Small intestine (tissue), 7 donors: ENCODE measurements at regions not wholly inside any gene's neighbourhood (a gene's known extent, or its start where the extent isn't known, plus 50 kb on each side); places are given as distances from the start of the nearest gene placed in this dataset.

Experiments
- DNase-seq, 2 donors: peaks; one replicate each; pipeline versions ENCODE4 v3.0.0 to v3.0.0-alpha.2; 2013
- FAIRE-seq: peaks from 2 replicates; lab custom pipeline; 2012; peaks lifted over from hg19 to GRCh38; lab: Jason Lieb, UNC
- H3K27ac ChIP-seq, 3 donors: one replicate each; pipeline ENCODE4 v1.5.1; 2013; ENCODE audit warnings: low read length in 2 of 3, mild to moderate bottlenecking in 2 of 3, control low read depth in 1 of 3, inconsistent platforms in 1 of 3, low read depth in 1 of 3, moderate library complexity in 1 of 3
- H3K27me3 ChIP-seq, 3 donors: one replicate each; pipeline ENCODE4 v1.6.1; 2013; ENCODE audit warnings: low read length in 3 of 3, inconsistent platforms in 1 of 3; ENCODE audit not compliant: control insufficient read depth in 3 of 3, insufficient read depth in 3 of 3
- H3K36me3 ChIP-seq, 3 donors: one replicate each; pipeline ENCODE4 v1.6.1; 2013; ENCODE audit warnings: low read length in 3 of 3, inconsistent platforms in 1 of 3, low read depth in 1 of 3, mild to moderate bottlenecking in 1 of 3, moderate library complexity in 1 of 3; ENCODE audit not compliant: control insufficient read depth in 3 of 3, insufficient read depth in 2 of 3
- H3K4me1 ChIP-seq, 3 donors: one replicate each; pipeline ENCODE4 v1.6.1; 2013; ENCODE audit warnings: low read length in 2 of 3, inconsistent platforms in 1 of 3, low read depth in 1 of 3, mild to moderate bottlenecking in 1 of 3, moderate library complexity in 1 of 3; ENCODE audit not compliant: control insufficient read depth in 3 of 3, insufficient read depth in 2 of 3
- H3K4me3 ChIP-seq, 3 donors: one replicate each; pipeline ENCODE4 v1.5.1; 2013; ENCODE audit warnings: low read length in 3 of 3, control low read depth in 1 of 3, inconsistent platforms in 1 of 3, low read depth in 1 of 3, mild to moderate bottlenecking in 1 of 3, moderate library complexity in 1 of 3
- H3K9me3 ChIP-seq, 2 donors: one replicate each; pipeline ENCODE4 v1.6.1; 2013; ENCODE audit warnings: low read depth in 1 of 2, low read length in 1 of 2; ENCODE audit not compliant: control insufficient read depth in 2 of 2, insufficient read depth in 1 of 2
- WGBS, 3 donors: extraction: QIAGEN DNeasy Blood & Tissue Kit; methylation state at CpG; one replicate each; pipeline ENCODE4 v1.1.7; 2013; 5-methylcytosine and 5-hydroxymethylcytosine counted together
- donor health status: healthy with polysubstance abuse.
- donor health status: control.
- donor health status: control.
- donor health status: Bipolar disorder and iron deficiency.
- donor health status: healthy.

DNA sequence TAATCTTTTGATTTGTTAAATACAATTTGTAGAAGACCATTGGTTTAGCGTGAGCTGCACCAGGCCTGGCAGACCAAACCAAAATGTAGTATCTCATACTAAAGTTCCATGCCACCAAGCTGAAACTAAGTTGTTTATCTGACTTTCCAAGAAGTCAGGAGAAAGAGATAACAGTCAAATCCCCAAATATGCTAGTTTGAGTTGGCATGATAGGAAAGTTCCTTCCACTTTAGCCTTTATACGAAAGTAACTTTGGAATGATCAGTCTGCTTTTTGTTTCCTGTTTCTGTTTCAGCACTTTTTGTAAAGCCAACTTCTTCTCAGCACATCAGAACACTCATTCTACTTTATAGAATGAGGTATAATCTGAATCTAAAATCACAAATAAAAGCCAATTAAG is 449.2 kb downstream of the GRXCR1 start:
- 63 to 85% (median 72%) methylated on average over 2 of the region's 2 CpGs for WGBS, 3 donors
- no peak for FAIRE-seq

DNA sequence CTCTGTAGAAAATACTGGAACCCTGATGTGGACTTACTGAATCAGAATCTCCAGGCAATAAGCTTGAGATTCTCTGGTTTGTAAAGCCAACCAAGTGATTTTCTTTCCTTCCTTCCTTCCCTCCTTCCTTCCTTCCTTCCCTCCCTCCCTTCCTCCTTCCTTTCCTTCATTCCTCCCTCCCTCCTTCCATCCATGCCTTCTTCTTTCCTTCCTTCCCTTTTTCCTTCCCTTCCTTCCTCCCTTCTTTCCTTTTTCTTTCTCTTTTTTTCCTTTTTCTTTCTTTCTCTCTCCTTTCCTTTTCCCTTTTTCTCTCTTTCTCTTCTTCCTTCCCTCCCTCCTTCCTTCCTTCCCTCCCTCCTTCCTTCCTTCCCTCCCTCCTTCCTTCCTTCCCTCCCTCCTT is 450.8 kb downstream of the GRXCR1 start:
- DNase-seq: no peak
- no peak overlapping the region for H3K27ac ChIP-seq
- no peaks in the 10 kb centered on the region for H3K4me1 ChIP-seq
- no peak for FAIRE-seq
- H3K27me3 ChIP-seq: no peaks in the 10 kb centered on the region
- H3K4me3 ChIP-seq: no peak overlapping the region
- no peaks in the 10 kb centered on the region for H3K36me3 ChIP-seq
- peaks cover 0 to 2% of the 10 kb centered on the region in 2 donors for H3K9me3 ChIP-seq

More for the DNA sequence above, 449.2 kb downstream of the GRXCR1 start:
- Histone ChIP-seq H3K27ac (no peak overlapping the region), H3K4me1 (no peaks in the 10 kb centered on the region), H3K36me3 (no peaks in the 10 kb centered on the region), H3K27me3 (no peaks in the 10 kb centered on the region), H3K4me3 (no peak overlapping the region), H3K9me3 (peaks cover 0 to 2% of the 10 kb centered on the region in 2 donors)
- DNase-seq: no peak

DNA sequence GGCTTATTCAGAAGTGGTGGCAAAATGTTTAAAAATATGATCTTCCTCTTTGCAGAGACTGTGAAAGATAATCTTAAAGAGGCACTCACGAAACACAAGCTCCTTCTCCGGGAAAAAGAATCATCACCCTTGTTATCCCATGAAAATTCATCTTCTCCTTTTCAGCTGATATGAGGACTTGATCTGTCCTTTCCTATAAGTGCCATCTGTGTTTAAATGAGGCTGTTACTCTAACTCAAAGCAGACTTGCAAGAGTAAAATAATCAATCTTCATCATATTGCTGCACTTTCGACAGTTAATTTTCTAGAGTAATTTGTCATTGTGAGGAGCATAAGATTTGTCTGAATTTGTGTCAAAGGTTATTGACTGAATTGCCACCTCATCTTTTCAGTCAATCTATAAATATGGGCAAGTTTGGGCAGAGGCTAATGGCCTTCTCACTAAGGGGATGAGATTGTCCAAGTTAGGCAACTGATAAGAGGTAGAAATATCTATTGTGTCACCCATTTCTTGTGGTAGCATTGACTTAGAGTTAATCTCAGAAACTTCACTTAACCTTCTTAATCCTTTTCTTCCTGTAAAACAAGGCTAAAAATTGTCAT is 452.9 kb downstream of the GRXCR1 start:
- 73 to 83% (median 78%) methylated on average over 3 of the region's 3 CpGs for WGBS, 3 donors
- H3K36me3 ChIP-seq: no peaks in the 10 kb centered on the region
- H3K4me1 ChIP-seq: no peaks in the 10 kb centered on the region
- DNase-seq (no peak), FAIRE-seq (no peak)
- H3K9me3 ChIP-seq: peaks cover 0 to 2% of the 10 kb centered on the region in 2 donors
- no peaks in the 10 kb centered on the region for H3K27me3 ChIP-seq
- no peak overlapping the region for H3K4me3 ChIP-seq
- no peak overlapping the region for H3K27ac ChIP-seq

DNA sequence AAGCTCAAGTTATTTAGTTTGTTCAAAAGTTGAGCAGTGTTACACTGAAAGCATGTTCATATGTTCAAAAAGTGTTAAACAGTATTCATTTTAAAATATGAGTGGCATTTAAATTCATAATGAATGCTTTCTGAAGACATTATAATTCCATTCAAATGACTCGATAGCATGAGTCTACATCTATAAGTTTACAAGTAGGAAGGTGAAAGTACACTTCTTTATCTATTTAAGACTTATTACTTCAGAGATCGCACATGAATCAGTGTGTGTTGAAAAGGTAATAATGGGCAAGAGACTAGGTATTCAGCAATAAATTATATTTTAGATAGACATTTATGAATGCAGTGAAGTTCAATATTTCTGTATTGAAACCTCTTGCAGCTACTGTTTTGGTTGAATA is 456.1 kb downstream of the GRXCR1 start:
- no peak for DNase-seq
- no peaks in the 10 kb centered on the region for H3K36me3 ChIP-seq
- no peak overlapping the region for H3K27ac ChIP-seq
- 49 to 80% (median 52%) methylated on average over 2 of the region's 2 CpGs for WGBS, 3 donors
- H3K27me3 ChIP-seq: no peaks in the 10 kb centered on the region
- H3K9me3 ChIP-seq: no peaks in the 10 kb centered on the region
- no peak overlapping the region for H3K4me3 ChIP-seq
- no peaks in the 10 kb centered on the region for H3K4me1 ChIP-seq
- no peak for FAIRE-seq

DNA sequence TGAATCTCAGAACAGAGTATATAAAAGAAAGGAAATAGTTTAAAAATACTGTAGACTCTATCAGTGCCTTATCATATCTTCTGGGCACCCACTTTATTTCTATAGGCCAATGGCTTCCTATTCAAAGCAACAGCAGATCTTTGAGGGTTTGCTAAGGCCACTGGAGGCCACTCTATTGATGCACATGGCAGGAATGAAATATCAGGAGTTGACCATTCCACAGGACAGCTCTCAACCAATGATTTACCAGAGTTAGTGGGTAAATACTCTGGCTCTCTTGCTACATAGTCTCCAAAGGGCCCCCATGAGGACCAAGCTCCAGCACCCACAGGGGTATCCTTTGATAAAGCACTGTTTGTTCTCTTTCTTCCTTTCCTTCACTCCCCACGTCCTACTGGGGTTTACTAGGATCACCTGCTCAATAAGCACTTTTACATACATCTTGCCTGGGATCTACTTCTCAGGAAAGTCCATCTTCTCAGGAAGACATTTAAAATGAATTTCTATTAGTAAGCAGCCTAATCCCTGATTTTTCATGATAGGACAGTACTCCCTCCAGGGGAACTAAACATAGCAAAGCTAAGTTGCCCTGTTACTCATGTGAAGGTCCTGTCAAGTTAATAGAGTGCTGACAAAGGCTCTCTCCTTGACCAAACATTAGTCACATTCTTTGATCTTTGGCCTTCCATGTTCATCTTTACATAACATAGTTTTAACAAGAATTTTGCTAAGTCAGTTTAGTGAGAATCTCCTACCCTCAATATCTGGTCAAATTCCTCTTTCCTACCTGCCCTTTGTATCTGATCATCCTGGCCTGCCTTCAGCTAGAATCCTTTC is 459.7 kb downstream of the GRXCR1 start:
- Histone ChIP-seq H3K27me3 (no peaks in the 10 kb centered on the region), H3K4me3 (no peak overlapping the region), H3K4me1 (no peaks in the 10 kb centered on the region), H3K9me3 (no peaks in the 10 kb centered on the region), H3K36me3 (no peaks in the 10 kb centered on the region), H3K27ac (no peak overlapping the region)
- WGBS, 3 donors: 0 to 14% (median 0%) methylated on average over 1 of the region's 1 CpG
- FAIRE-seq (no peak), DNase-seq (no peak)

DNA sequence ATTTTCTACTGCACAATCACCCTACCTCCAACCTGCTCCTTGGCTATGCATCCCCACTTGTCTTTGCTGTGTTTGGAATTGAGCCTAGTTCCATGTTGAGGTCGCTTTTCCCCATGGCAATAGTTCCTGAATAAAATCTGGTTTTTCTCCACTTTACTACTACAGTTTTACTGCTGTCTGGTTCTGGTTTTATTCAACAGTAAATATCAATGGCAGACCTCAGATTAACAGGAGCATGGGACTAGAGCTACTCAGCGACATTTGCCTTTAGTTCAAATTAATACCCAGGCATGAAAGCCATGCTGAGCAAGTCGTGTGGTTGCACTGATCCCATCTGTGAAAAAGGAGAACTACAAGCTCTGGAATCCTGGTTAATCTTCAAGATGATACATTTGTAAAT is 460.3 kb downstream of the GRXCR1 start:
- no peak for FAIRE-seq
- Histone ChIP-seq H3K9me3 (no peaks in the 10 kb centered on the region), H3K4me3 (no peak overlapping the region), H3K36me3 (no peaks in the 10 kb centered on the region), H3K27ac (no peak overlapping the region), H3K4me1 (no peaks in the 10 kb centered on the region), H3K27me3 (no peaks in the 10 kb centered on the region)
- 28 to 49% (median 45%) methylated on average over 3 of the region's 3 CpGs for WGBS, 3 donors
- DNase-seq: no peak

DNA sequence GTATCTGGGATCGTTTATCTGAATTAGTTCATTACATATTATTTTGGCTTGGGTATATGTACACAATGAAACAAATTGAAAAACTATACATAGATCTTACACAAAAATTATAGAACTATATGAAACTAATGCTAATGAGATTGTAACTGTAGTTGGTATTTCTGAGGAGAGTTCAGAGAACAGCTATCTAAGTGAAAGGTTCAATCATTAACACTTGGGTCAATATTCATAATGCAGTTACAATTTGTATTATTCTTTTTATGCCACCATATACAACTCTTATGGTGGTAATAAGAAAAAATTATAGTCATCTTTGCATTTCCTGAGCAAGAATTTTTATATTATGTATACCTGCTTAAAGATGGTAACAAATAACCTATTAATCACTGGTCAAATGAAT is 461.0 kb downstream of the GRXCR1 start:
- Histone ChIP-seq H3K27me3 (no peaks in the 10 kb centered on the region), H3K4me1 (no peaks in the 10 kb centered on the region), H3K9me3 (no peaks in the 10 kb centered on the region), H3K27ac (no peak overlapping the region), H3K4me3 (no peak overlapping the region), H3K36me3 (no peaks in the 10 kb centered on the region)
- 41 to 60% (median 58%) methylated on average over 1 of the region's 1 CpG for WGBS, 3 donors
- DNase-seq: no peak
- FAIRE-seq: no peak

DNA sequence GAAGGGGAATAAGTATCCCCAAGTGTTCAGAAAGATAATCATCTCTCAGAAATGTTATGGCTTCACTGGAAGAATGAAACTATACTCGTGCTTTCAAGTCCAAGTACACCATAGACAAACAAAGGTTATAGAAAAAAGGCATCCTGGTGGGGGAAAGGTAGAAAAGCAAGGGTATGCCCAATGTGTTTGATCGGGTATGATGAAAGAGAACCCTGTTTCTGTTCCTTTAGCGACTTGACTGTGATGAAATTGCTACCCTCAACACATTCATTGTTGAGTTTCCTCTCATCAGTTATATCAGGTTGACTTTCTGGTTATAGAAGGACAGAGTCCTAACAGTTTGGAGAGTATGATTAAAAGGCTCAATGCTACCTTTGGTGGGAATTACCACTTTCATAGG is 464.3 kb downstream of the GRXCR1 start:
- Histone ChIP-seq H3K27ac (no peak overlapping the region), H3K9me3 (no peaks in the 10 kb centered on the region), H3K4me3 (no peak overlapping the region), H3K27me3 (no peaks in the 10 kb centered on the region), H3K4me1 (no peaks in the 10 kb centered on the region), H3K36me3 (no peaks in the 10 kb centered on the region)
- no peak for DNase-seq
- no peak for FAIRE-seq
- 64 to 76% (median 73%) methylated on average over 3 of the region's 3 CpGs for WGBS, 3 donors
